ENCODE measurements at regions not wholly inside any gene's neighbourhood (a gene's known extent, or its start where the extent isn't known, plus 50 kb on each side); places are given as distances from the start of the nearest gene placed in this dataset.

DNA sequence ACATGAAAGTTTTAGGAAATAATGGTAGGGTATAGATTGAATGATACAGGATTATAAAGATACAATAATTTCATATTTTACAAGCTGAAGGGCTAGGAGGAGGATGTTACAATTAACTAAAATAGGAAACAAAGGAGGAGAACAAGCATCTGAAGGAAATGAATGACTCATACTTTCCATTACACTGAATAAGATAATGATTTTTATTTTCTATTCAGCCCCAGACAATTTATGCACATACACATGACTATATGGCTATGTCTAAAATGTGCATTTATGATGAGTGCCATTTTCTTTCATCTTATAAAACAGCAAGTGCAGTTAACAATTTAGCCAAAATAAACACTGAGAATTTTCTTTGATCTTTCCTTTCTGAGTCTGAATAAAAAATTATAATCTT, 994.6 kb upstream of the ADGRB3 start:
- intact Hi-C loops (cut with DNase I) = no loop called here
- no peaks in the 10 kb centered on the region for H3K27me3 ChIP-seq (replicated peaks; ENCODE audit: insufficient read depth)
- TF ChIP-seq POLR2AphosphoS5 (IDR thresholded peaks at IDR 0.05) (no peak), POLR2A (IDR thresholded peaks at IDR 0.05) (no peak)
- TF ChIP-seq, protein P1, sequence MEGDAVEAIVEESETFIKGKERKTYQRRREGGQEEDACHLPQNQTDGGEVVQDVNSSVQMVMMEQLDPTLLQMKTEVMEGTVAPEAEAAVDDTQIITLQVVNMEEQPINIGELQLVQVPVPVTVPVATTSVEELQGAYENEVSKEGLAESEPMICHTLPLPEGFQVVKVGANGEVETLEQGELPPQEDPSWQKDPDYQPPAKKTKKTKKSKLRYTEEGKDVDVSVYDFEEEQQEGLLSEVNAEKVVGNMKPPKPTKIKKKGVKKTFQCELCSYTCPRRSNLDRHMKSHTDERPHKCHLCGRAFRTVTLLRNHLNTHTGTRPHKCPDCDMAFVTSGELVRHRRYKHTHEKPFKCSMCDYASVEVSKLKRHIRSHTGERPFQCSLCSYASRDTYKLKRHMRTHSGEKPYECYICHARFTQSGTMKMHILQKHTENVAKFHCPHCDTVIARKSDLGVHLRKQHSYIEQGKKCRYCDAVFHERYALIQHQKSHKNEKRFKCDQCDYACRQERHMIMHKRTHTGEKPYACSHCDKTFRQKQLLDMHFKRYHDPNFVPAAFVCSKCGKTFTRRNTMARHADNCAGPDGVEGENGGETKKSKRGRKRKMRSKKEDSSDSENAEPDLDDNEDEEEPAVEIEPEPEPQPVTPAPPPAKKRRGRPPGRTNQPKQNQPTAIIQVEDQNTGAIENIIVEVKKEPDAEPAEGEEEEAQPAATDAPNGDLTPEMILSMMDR (IDR thresholded peaks at IDR 0.05) = no peak

DNA sequence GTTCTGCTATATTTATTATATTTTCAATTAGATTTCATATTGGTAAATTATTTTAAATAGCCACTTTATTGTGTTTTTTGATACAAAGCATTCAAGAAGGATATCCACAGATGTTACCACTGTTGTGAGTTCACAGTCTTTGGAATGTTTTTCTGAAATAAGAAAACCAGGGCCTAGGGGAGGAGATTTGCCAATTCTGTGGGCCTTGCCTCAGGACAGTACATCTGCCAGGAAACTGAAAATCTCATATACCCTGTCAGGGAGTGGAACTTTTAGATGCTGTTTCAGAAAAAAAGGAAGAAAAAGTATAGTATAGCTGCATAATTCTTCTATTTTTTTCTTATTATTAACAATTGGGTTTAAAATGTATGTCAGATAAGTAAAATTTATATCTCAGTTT, 995.9 kb upstream of the ADGRB3 start:
- Histone ChIP-seq H3K27ac (no peak overlapping the region), H3K4me1 (replicated peaks) (no peaks in the 10 kb centered on the region), H3K9me3 (no peaks in the 10 kb centered on the region), H3K36me3 (no peaks in the 10 kb centered on the region), H3K4me3 (no peak overlapping the region), H3K27me3 (replicated peaks; ENCODE audit: insufficient read depth) (no peaks in the 10 kb centered on the region)
- TF ChIP-seq, protein P1 (IDR thresholded peaks at IDR 0.05) = no peak
- TF ChIP-seq POLR2A (IDR thresholded peaks at IDR 0.05) (no peak), POLR2AphosphoS5 (IDR thresholded peaks at IDR 0.05) (no peak)
- intact Hi-C loops (cut with DNase I) = no loop called here
- no peak for DNase-seq (ENCODE audit: low spot score)

More for the DNA sequence above, 994.6 kb upstream of the ADGRB3 start:
- DNase-seq (ENCODE audit: low spot score) = no peak
- Histone ChIP-seq H3K9me3 (no peaks in the 10 kb centered on the region), H3K27ac (no peak overlapping the region), H3K4me3 (no peak overlapping the region), H3K4me1 (replicated peaks) (no peaks in the 10 kb centered on the region), H3K36me3 (no peaks in the 10 kb centered on the region)

DNA sequence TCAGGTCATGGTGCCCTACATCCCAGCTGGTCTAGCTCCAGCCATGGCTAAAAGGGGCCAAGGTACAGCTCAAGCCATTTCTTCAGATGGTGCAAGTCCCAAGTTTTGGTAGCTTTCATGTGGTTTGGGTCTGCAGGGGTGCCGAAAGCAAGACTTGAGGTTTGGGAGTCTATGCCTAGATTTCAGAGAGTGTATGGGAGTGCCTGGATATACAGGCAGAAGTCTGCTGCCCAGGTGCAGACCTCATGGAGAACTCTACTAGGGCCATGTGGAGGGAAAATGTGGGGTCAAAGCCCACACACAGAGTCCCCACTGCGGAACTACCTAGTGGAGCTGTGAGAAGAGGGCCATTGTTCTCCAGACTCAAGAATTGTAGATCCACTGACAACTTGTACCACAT, 1000.9 kb upstream of the ADGRB3 start:
- H3K36me3 ChIP-seq = no peaks in the 10 kb centered on the region
- 94% methylated on average over 2 of the region's 2 CpGs for WGBS
- no peak for DNase-seq (ENCODE audit: low spot score)
- no peak overlapping the region for H3K4me3 ChIP-seq
- no peak overlapping the region for H3K27ac ChIP-seq
- intact Hi-C loops (cut with DNase I) = no loop called here
- H3K9me3 ChIP-seq = no peaks in the 10 kb centered on the region
- H3K27me3 ChIP-seq (replicated peaks; ENCODE audit: insufficient read depth) = no peaks in the 10 kb centered on the region
- TF ChIP-seq, protein P1 (IDR thresholded peaks at IDR 0.05) = no peak
- no peak for TF ChIP-seq POLR2AphosphoS5 (IDR thresholded peaks at IDR 0.05)
- no peak for TF ChIP-seq POLR2A (IDR thresholded peaks at IDR 0.05)
- no peaks in the 10 kb centered on the region for H3K4me1 ChIP-seq (replicated peaks)

DNA sequence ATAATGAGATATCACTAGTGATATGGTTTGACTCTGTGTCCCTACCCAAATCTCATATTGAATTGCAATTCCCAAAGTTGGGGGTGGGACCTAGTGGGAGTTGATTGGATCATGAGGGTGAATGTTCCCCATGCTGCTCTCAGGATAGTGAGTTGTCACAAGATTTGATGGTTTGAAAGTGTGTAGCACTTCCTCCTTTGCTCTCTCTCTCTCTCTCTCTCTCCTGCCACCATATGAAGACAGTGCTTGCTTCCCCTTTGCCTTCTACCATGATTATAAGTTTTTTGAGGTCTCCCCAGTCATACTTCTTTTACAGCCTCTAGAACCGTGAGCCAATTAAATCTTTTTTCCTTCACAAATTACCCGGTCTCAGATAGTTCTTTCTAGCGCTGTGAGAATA, 1002.0 kb upstream of the ADGRB3 start:
- no peak overlapping the region for H3K27ac ChIP-seq
- H3K36me3 ChIP-seq = no peaks in the 10 kb centered on the region
- H3K4me1 ChIP-seq (replicated peaks) = no peaks in the 10 kb centered on the region
- TF ChIP-seq, protein P1 (IDR thresholded peaks at IDR 0.05) = no peak
- TF ChIP-seq POLR2A (IDR thresholded peaks at IDR 0.05) = no peak
- TF ChIP-seq POLR2AphosphoS5 (IDR thresholded peaks at IDR 0.05) = no peak
- no peaks in the 10 kb centered on the region for H3K9me3 ChIP-seq
- H3K4me3 ChIP-seq = no peak overlapping the region
- intact Hi-C loops (cut with DNase I) = no loop called here
- DNase-seq (ENCODE audit: low spot score) = no peak
- 90% methylated on average over 3 of the region's 3 CpGs for WGBS
- no peaks in the 10 kb centered on the region for H3K27me3 ChIP-seq (replicated peaks; ENCODE audit: insufficient read depth)

DNA sequence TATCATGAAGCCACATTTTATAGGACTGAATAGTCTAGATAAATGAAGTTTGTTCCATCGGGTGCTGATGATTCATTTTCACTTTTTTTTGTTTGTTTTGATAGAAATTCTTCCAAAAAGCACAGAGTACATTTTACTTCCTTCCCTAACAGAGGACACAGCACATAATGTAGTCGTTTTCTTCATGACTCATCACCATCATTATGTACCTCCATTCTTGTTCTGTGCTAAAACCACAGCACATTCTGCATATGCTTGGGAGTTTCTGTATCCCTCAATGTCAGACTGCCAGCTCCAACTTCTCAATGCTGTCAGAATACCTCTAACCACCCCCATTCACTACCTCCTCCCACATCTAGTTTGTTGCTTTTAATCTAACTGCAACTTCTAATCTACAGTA, 1004.9 kb upstream of the ADGRB3 start:
- TF ChIP-seq, protein P1 (IDR thresholded peaks at IDR 0.05) = no peak
- no peak for TF ChIP-seq POLR2A (IDR thresholded peaks at IDR 0.05)
- TF ChIP-seq POLR2AphosphoS5 (IDR thresholded peaks at IDR 0.05) = no peak
- no peak overlapping the region for H3K4me3 ChIP-seq
- DNase-seq (ENCODE audit: low spot score) = no peak
- no peaks in the 10 kb centered on the region for H3K36me3 ChIP-seq
- no peak overlapping the region for H3K27ac ChIP-seq
- H3K4me1 ChIP-seq (replicated peaks) = no peaks in the 10 kb centered on the region
- WGBS = 8% methylated on average over 2 of the region's 2 CpGs
- intact Hi-C loops (cut with DNase I) = no loop called here
- no peaks in the 10 kb centered on the region for H3K9me3 ChIP-seq
- no peaks in the 10 kb centered on the region for H3K27me3 ChIP-seq (replicated peaks; ENCODE audit: insufficient read depth)

Data from prostate gland (tissue), 2 donors.